Effector CD8-positive, alpha-beta T cell (primary cell): ENCODE measurements at regions not wholly inside any gene's neighbourhood (a gene's known extent, or its start where the extent isn't known, plus 50 kb on each side); places are given as distances from the start of the nearest gene placed in this dataset.

Experiments used
- DNase-seq: peaks from one replicate; lab custom pipeline; 2025; lab: John Stamatoyannopoulos, UW

DNA sequence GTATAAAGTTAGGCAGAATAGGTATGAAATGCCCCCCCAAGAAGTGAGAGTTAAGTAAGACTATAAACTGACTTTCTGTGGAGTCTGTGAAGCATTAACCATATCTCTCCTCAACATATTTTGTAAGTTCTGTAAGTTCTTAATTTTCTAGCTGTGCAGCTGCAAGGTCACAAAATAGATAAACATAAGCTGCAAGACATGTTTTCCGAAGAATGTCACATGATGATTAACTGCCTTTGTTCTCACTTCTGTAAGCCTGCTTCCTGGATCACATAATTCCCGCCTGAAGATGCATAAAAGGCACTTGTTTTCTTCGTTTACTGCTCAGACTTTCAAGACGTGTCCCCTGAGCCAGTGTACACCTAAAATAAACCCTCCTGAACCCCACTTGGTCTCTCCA lies 292.9 kb upstream of the AMELY start:
- DNase-seq = no peak

- DNase-seq = no peak
Observed at GRCh38 chrY:7182591-7182990, 271.0 kb upstream of the AMELY start.

- no peak for DNase-seq
Observed at GRCh38 chrY:7177631-7178030, 266.1 kb upstream of the AMELY start.

DNA sequence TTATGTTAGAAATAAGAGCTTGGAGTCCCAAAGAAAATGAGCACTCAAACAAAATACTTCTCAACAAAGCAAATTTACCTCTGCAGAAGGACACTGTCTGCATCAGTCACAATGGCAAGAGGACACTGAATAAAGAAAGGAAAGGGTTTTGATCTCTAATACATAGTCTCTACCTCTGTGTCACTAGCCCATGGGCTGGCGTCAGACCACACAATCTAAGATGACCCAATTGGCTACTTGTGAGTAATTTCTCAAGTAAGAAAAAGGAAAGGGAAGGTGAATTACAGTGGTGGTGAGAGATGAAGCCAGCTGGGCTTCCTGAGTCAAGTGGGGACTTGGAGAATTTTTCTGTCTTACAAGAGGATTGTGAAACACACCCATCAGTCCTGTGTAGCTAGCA lies 257.9 kb upstream of the AMELY start:
- no peak for DNase-seq

- DNase-seq = no peak
Observed at GRCh38 chrY:7141477-7141876, 229.9 kb upstream of the AMELY start.
